Prostate gland (tissue), 2 donors: ENCODE measurements at regions not wholly inside any gene's neighbourhood (a gene's known extent, or its start where the extent isn't known, plus 50 kb on each side); places are given as distances from the start of the nearest gene placed in this dataset.

Experiments
- DNase-seq: peaks from one replicate; pipeline ENCODE4 v3.0.0-alpha.2; 2019; ENCODE audit warnings: low spot score
- H3K27ac ChIP-seq, 2 donors: fragments of 200-600 bp; sonication (generic); 2 replicates each; pipeline ENCODE4 v1.5.1; 2017 to 2019
- H3K27me3 ChIP-seq: fragments of 200-600 bp; sonication (generic); replicated peaks from 2 replicates; pipeline ENCODE4 v1.5.1; 2019; ENCODE audit not compliant: insufficient read depth
- H3K36me3 ChIP-seq, 2 donors: fragments of 200-600 bp; sonication (generic); 1 replicate in 1 of 2; 2 replicates in 1 of 2; pipeline versions ENCODE4 v1.5.1 to v1.8.1; 2017 to 2019
- H3K4me1 ChIP-seq: fragments of 200-600 bp; sonication (generic); replicated peaks from 2 replicates; pipeline ENCODE4 v1.5.1; 2019
- H3K4me3 ChIP-seq, 2 donors: fragments of 200-600 bp; sonication (generic); 2 replicates each; pipeline ENCODE4 v1.5.1; 2017 to 2019
- H3K9me3 ChIP-seq: fragments of 200-600 bp; sonication (generic); 2 replicates; pipeline ENCODE4 v1.5.1; 2017
- CTCF ChIP-seq, 4 experiments: fragments of 200-600 bp in 2 of 4; fragments of 450-650 bp in 2 of 4; sonication (generic) in 2 of 4; IDR thresholded peaks; 1 replicate in 3 of 4; 2 replicates in 1 of 4; pipeline ENCODE4 v1.5.1; 2016 to 2019; ENCODE audit warnings: antibody characterized with exemption in 4 of 4, mild to moderate bottlenecking in 2 of 4, moderate library complexity in 2 of 4
- POLR2A ChIP-seq: fragments of 450-650 bp; IDR thresholded peaks from one replicate; pipeline ENCODE4 v1.6.1; 2016; ENCODE audit warnings: antibody characterized with exemption, mild to moderate bottlenecking
- POLR2AphosphoS5 ChIP-seq: sonication (generic); formaldehyde crosslinking; IDR thresholded peaks from one replicate; pipeline ENCODE4 v1.6.1; 2017; ENCODE audit warnings: antibody characterized with exemption
- WGBS: methylation state at CpG from one replicate; pipeline ENCODE4 v1.1.5; 2018; 5-methylcytosine and 5-hydroxymethylcytosine counted together
- intact Hi-C: fragments of 100-400 bp; cut with DNase I; formaldehyde crosslinking; loops from one replicate; pipeline ENCODE4 v1.14.2; 2022
- small RNA-seq, 2 donors: library from RNA; depleted of rRNA; stranded (forward); fragments of <200 nt; gene quantifications; one replicate each; pipeline ENCODE3, GENCODE V24; 2016

GRCh38 chr6:12654514-12654913 lies 62.1 kb upstream of the PHACTR1 start:
- Histone ChIP-seq H3K4me3 (no peak overlapping the region), H3K27ac (no peak overlapping the region), H3K36me3 (no peaks in the 10 kb centered on the region), H3K9me3 (no peaks in the 10 kb centered on the region), H3K27me3 (no peaks in the 10 kb centered on the region), H3K4me1 (no peaks in the 10 kb centered on the region)
- TF ChIP-seq POLR2AphosphoS5 (no peak), POLR2A (no peak), CTCF (IDR thresholded peaks at IDR 0.05) (no peak)
- intact Hi-C loops, result no loop called here
- 33% methylated on average over 3 of the region's 3 CpGs for whole genome bisulfite sequencing
- no peak for DNase-seq

GRCh38 chr6:12656906-12657305 lies 59.7 kb upstream of the PHACTR1 start:
- DNase-seq, result no peak
- Histone ChIP-seq H3K27me3 (no peaks in the 10 kb centered on the region), H3K4me3 (no peak overlapping the region), H3K9me3 (no peaks in the 10 kb centered on the region), H3K27ac (no peak overlapping the region), H3K4me1 (no peaks in the 10 kb centered on the region), H3K36me3 (no peaks in the 10 kb centered on the region)
- no peak for TF ChIP-seq POLR2A
- no peak for TF ChIP-seq CTCF (IDR thresholded peaks at IDR 0.05)
- no peak for TF ChIP-seq POLR2AphosphoS5
- WGBS, result 73% methylated on average over 3 of the region's 3 CpGs
- intact Hi-C loops, result no loop called here

GRCh38 chr6:12657884-12658283 lies 58.7 kb upstream of the PHACTR1 start:
- H3K4me3 ChIP-seq, result no peak overlapping the region
- no peaks in the 10 kb centered on the region for H3K36me3 ChIP-seq
- no peaks in the 10 kb centered on the region for H3K4me1 ChIP-seq
- TF ChIP-seq POLR2A (no peak), POLR2AphosphoS5 (no peak), CTCF (IDR thresholded peaks at IDR 0.05) (no peak)
- no peak for DNase-seq
- no peaks in the 10 kb centered on the region for H3K27me3 ChIP-seq
- no peaks in the 10 kb centered on the region for H3K9me3 ChIP-seq
- intact Hi-C loops, result no loop called here
- no peak overlapping the region for H3K27ac ChIP-seq
- WGBS, result 86% methylated on average over 2 of the region's 2 CpGs

GRCh38 chr6:12661432-12662089 lies 55.0 kb upstream of the PHACTR1 start:
- TF ChIP-seq CTCF (IDR thresholded peaks at IDR 0.05) (no peak), POLR2AphosphoS5 (no peak), POLR2A (no peak)
- Histone ChIP-seq H3K27ac (no peak overlapping the region), H3K27me3 (no peaks in the 10 kb centered on the region), H3K4me3 (no peak overlapping the region), H3K9me3 (no peaks in the 10 kb centered on the region), H3K36me3 (no peaks in the 10 kb centered on the region), H3K4me1 (no peaks in the 10 kb centered on the region)
- WGBS, result 73% methylated on average over 10 of the region's 10 CpGs
- DNase-seq, result no peak
- intact Hi-C loops, result no loop called here

Small RNAs in the stretch of these regions (small RNA-seq; reads per million reads assigned to genes)
- gene RN7SKP293, result 0 reads per million in 2 donors
